HuH-7 (cell line): ENCODE measurements at regions not wholly inside any gene's neighbourhood (a gene's known extent, or its start where the extent isn't known, plus 50 kb on each side); places are given as distances from the start of the nearest gene placed in this dataset.

ENCODE experiments used
- DNase-seq: peaks from one replicate; pipeline ENCODE4 v3.0.0; 2011; ENCODE audit warnings: low spot score

DNA sequence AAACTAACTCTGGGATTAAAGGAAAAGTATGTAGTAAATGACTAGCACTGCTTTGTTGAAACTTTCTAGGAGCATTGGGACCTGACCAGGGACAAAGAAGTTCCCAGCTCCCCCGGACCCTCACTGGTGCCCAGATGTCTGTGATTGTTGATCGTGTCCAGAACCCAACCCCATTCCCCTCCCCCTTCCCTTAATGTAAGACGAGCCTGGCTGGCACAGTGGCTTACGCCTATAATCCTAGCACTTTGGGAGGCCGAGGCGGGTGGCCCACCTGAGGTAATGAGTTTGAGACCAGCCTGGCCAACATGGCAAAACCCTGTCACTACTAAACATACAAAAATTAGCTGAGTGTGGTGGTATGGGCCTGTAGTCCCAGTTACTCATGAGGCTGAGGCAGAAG lies 750.3 kb downstream of the CBLN4 start:
- no peak for DNase-seq

DNA sequence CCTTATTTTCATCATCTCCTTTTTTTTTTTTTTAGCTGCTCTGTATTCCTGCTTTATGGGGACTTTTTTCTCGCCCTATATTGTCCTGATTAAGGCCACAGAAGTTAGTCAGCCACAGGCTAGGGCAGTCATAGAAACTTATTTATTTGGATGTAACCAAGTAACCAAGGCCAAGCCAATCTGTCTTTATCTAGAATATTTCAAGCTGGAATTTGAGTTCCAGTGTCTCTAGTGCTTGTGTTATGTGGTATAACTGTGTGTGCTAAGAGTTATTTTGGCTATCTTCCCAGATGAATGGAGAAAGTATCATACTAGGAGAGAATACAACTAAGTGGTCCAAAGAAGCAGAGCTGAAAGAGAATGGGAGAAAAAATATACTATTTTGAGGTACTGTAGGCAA lies 751.5 kb downstream of the CBLN4 start:
- DNase-seq: no peak

DNA sequence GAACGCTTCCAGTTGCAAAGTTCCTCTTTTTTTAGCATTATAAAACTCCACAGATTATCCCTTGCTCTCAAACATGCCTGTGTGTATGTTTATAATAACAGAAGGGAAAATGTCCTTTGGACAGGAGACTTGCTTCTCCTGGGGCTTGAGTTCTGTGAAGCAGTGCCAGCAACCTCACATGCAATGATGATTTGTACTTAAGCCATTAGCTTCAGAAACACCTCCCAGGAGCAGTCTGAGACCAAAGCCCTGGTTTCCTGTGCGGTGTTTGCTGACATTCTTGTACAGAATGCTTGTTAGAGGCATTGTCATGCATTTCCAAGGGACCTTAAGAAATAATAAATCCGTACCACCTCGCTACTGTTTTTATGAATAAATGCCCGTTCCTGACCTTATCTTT lies 752.8 kb downstream of the CBLN4 start:
- no peak for DNase-seq

DNA sequence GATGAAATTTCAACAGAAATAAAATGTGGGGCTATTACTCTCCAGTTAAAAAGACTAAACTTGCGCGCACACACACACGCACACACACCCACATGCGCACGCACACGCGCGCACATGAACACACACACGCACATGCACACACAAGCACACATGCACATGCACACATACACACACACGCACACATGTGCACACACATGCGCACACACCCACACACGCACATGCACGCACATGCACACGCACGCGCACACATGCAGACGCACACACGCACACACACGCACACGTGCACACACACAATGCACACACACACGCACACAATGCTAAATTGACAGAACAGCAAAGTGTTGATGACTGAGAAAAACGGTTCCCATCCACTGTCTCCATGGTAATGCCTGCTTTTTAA lies 754.1 kb downstream of the CBLN4 start:
- DNase-seq: no peak

DNA sequence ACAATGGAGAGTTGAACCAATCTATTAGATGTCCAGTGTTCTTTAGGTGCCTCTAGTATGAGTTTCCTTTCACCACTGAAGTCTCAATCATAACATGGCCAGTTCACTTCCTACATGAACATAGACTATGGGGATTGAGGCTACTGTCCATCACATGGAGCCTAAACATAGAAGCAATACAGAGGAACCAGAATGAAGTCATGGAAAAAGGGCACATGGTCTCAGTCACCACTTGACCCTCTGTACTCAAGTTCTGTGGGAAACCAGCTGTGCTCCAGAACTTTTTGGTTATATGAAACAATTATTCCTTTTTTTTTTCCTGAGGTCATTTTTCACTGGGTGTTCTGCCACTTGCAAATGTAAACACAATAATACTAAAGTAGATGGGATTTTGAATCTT lies 762.5 kb downstream of the CBLN4 start:
- DNase-seq: no peak

DNA sequence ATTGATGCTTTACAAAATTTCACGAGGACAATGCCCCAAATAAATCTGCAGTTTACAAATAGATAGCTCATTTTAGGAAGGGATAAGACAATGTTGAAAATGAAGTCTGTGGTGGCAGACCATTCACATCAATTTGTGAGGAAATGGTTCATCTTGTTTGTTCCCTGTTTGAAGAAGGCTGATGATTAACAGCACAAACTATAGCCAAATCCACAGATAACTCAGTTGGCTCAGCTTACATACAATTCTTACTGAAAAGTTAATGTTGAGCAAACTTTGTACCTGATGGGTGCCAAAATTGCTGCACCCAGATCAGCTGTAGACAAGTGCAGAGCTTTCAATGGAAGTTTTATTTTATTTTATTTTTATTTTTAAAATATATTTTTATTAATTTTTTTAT lies 763.9 kb downstream of the DOK5 start:
- DNase-seq: no peak

DNA sequence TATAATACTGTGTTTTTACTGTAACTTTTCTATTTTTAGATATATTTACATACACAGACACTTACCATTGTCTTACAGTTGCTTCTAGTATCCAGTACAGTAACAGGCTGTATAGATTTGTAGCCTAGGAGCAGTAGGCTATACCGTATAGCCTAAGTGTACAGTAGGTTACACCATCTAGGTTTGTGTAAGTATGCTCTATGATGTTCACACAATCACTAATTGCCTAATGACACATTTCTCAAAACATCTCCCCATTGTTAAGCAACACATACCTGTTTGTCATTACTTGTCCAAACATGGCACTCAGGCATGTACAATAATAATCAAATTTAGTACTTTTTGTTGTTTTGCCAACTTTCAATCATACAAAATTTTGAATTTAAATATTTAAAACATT lies 757.3 kb downstream of the DOK5 start:
- DNase-seq: no peak

DNA sequence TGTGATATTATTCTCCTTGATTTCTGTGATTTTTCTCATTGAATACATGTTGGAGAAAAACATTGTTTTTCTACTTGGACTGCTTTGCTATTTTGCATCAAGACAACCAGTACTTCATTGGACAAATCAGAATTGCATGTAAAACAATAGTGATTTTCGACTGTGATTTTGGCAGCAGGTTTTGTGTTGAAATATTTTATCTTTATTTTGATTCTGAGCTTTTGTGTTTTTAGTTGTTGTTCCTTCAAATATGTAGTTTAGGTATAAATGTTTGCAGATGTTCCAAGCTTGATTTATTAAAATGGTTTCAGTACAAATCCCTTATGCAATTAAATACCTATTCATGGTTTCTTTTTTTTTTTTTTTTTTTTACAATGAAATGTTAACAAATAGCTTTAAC lies 754.1 kb downstream of the DOK5 start:
- DNase-seq: no peak

DNA sequence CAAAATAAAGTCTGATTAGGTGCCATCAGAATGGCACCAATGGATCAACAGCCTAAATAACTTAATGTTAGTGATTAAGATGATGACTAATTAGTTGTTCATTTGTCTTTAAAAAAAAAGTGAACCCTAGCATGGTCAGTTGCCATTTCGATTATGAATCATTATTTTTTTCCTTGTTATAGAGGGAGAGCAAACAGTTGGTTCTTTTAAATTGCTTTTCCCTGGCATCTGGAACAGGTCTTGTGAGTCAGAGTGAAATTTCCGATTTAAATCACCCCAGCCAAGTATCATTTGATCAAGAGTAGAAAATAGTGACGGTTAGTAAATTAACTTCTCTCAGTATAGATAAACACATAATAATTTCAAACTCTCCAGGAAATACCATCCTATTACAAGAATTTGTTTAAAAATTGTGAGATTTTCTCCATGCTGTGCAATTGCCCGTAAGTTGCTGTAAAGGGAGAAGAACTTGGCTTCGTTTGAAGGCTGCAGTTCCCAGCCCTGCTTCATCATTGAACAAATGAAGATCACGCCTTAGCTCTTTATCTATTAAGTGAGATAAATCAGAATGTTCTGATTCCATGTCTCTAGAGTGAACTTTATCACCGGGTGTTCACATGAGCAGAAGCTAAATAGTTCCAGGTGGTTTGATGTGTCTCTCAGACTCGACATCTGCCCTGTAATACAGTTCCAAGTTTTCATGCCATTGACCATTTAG lies 741.3 kb downstream of the DOK5 start:
- DNase-seq: no peak

DNA sequence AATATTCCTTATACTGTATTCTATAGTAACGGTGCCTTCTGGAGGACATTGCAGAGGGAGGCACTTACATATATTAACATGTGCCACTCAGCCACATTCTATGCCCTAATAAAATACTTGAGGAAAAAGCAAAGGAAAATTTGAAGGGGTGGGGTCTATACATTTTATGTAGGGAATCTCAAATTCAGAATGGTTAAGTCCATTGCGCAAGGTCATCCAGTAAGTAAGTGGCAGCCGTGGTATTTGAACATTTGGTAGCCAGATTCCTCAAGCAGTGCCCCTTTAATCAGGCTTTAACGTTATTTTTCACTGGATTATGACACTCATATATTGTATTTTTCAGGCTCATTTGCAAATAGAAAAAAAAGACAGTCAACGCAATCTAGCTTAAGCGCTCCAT lies 738.3 kb downstream of the DOK5 start:
- no peak for DNase-seq

DNA sequence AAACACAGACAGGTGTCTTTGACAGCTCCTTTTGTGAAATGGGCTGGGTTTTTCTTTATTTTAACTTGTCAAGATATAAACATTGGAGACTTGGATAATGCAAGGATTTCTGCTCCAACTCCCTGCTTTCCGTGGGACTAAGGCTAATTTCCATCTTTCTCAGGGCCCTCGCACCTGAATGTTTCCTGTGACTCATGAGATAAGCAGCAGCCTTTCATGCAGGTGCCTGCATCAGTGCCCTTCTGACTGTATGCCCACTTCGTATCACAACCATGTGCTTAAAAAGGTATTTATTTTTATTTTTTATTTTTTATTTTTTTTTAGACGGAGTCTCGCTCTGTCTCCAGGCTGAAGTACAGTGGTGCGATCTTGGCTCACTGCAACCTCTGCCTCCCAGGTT lies 736.1 kb downstream of the DOK5 start:
- DNase-seq: no peak

DNA sequence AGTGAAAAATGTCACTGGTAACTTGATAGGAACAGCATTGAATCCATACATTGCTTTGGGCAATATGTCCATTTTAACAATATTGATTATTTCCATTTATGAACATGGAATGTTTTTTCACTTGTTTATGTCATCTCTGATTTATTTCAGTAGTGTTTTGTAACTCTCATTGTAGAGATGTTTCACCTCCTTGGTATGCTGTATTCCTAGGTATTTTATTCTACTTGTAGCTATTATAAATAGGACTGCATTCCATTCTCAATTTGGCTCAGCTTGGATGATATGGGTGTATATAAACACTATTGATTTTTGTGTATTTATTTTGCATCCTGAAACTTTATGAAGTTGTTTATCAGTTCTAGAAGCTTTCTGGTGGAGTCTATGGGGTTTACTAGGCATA lies 730.3 kb downstream of the DOK5 start:
- DNase-seq: no peak

DNA sequence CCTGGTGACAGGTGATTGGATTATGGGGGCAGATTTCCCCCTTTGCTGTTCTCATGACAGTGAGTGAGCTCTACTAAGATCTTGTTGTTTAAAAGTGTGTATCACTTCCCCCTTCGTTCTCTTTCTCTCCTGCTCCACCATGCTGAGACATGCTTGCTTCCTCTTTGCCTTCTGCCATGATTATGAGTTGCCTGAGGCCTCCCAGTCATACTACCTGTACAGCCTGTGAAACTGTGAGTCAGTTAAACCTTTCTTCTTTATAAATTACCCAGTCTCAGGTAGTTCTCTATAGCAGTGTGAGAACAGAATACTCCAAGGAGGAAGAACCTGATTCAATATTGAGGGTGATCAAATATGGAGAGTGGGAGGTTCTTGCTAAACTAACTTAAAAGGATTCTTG lies 724.9 kb downstream of the DOK5 start:
- DNase-seq: no peak

DNA sequence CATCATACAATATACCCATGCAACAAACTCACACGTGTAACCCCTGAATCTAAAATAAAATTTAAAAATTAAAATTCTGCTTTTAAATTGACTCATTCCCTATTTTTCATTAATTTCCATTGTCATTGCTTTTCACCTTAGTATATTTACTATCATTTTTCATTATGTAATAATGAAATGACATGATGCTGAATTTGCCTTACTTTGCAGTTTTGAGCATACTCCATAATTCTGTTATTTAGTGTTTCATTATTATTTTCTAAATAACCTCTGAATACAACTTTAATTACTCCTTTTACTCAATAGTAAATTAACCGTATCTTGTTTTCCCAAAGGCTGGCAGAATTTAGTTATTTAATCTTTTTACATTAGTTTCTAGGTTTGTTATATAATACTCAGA lies 719.6 kb downstream of the DOK5 start:
- DNase-seq: no peak

DNA sequence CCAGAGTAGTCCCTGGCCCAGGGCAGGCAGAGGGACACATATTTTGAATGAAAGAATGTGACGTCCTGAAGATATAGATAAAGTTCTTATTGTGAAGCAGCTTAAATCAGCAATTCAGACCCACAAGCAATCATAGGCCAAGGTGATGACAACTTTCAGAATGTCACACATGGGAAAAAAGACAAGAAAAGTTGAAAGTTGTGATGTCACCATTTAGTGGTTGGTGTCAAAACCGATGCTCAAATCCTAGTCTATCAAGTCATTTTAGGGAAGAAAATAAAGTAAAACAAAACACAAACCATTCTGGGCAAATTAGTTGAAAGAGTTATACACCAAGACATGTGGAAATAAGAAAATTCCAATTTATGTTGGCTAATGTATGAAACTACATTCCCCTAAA lies 710.8 kb downstream of the DOK5 start:
- DNase-seq: no peak

DNA sequence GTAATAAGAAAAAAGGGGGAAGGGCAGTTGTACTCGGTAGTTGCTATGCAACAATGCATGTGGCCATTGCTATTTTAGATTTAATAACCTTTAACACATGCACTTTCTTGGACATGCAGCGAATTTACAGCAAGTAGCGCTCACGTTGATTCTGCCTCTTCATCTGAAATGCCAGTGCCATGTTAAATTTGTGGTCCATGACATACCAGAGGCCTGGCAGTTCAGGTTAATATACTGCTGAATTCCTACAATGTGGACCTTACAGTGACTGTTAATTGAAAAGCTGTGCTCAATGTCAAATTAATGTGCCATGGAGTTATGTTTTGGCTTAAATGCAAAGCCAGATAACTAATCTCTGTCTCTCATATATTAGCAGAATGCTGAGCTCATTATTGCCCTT lies 699.7 kb downstream of the DOK5 start:
- DNase-seq: no peak

DNA sequence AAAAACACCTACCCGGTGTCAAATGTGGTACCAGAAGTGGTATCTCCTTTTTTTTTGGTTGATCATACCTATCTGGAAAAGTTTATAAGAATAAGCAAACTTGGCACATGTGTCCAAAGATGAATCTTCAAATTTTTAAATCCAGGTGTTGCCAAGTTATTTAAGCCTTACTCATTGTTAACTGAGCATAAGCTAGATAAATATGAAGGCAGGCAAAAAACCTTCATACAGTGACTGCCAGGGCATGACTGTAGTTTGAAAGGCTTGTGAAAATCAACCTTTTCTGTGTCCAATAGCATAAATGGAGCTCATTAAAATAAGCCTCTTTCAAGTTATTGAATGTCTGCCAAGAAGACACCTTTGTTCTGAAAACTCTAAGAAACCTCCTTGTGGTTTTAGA lies 699.2 kb downstream of the DOK5 start:
- DNase-seq: no peak

DNA sequence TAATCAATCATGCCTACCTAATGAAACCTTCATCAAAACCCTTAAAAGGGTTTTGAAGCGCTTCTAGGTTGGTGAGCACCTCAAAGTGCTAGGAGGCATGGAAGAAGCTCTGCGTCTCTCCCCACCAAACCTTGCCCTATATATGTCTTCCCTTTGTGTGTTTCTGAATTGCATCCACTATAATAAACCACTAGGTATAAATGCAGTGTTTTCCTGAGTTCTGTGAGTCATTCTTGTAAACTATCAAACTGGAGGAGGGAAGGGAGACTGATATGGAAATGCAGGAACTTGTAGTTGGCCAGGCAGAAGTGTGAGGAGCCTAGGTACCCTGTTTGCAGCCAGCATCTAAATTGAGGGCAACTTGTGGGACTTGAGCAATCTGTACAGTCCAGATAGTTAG lies 698.8 kb downstream of the DOK5 start:
- DNase-seq: no peak

DNA sequence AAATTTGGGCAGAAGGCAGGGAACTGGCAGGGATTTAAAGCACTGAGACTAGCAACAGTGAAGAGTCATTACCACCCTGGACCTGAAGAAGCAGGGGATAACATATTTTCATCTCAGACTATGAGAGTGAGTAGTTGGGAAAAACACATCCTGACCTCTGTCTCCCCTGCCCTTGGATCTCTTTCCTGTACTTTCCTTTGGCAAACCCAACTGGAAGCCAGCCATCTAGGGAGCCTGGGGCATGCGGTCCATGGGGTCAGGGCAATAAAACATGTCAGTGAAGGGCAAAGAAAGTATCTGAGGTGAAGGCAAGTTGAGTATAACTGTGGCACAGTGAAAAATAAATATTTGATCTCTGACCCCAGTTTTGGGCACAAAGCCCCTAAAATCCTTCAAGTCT lies 698.2 kb downstream of the DOK5 start:
- DNase-seq: no peak

DNA sequence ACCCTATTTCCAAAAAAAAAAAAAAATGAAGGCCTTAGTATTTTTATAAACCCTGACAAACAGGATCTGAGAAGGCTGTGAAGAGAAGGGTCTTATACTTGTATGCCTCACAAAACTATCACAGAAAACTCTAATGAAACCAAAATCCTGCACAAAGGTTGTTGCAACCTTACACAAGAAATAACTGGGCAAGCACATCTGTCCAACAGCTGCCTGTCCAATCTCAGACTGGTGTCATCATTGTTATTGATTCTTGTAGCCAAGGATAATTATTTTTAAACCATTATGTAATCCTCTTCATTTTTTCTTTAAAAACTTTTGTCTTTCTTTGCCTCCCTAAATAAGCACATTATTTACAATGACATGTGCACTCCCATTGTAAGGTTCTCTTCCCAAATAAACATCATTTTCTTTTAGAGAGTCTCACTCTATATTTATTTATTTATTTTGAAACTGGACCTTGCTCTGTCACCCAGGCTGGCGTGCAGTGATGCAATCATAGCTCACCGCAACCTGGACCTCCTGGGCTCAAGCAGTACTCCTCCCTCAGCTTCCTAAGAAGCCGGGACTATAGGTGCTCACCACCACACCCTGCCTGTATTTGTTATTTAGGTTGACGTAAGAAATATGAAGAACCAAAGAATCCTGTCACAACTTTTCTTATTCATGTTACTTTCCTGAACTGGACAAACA lies 697.1 kb downstream of the DOK5 start:
- no peak for DNase-seq

DNA sequence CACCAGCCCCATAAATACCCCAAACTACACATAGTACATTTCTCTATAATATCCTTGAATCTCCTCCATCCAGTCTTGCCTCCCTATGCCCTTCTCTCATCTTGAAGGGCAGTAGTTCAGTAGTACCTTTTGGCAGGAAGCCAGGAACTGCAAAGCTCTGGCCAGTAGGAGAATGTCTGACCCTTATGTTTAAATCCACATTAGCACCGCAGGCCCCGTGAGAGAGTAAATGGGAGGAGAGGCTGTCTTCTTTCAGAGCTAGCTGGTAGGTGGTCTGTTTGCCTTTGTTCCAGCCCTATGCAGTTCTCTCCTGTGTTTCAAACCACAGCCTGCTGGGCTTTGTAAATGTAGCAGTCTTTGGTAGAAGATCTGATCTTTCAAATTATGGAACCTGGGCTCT lies 690.7 kb downstream of the DOK5 start:
- DNase-seq: no peak

DNA sequence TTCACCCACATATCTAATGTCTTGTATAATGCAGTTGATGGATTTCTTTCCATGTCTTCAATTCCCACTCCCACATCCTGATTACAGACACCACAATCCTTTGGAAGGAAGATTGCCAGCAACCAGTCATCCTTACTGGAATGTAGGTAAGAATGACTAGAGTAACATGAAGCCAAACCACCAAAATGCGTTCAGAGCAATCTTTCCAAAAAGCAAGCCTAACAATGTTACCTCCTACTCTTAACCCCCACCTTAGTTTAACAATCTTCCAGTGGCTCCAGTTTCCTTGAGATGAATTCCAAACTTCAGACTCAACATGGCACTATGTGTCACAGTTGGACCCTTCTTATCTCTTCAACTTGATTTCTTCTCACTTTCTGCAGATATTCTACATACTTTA lies 685.6 kb downstream of the DOK5 start:
- no peak for DNase-seq

DNA sequence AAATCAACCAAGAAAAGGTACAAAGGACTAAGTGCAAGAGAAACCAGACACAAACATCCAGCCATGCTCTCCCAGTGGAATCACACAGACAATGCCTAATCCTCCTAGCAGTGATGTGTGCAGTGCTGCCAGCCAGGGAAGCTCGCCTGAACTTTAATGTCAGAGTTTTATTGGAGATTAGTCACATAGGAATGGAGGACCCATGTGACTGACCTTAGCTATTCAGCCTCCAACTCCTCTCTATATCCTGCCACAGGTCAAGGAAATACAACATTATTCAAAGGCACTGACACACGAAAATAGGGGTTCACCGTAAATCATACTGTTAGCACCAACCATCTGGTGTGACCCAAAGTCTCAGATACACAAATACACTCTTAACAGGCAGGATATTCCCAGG lies 684.6 kb downstream of the DOK5 start:
- DNase-seq: no peak

DNA sequence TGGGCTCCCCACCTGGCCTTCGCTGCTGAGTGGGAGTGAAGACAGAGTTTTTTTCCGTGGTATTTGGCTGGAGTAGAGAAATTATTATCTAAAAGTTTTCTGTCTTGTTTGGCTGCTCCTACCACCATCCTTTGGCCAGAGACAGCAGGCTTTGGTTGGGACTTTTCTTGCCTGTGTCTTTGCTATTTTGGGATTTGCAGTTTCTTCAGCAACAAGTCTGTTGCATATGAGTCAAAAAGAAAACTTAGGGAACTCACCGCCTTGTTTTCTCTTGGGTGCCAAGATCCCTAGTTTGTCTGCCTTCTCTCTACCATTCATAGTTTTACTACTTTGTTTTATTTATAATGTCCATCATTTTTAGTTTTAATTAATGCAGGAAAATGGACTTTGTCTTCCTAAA lies 683.8 kb downstream of the DOK5 start:
- DNase-seq: no peak
